22Rv1 (cell line): ENCODE measurements at regions not wholly inside any gene's neighbourhood (a gene's known extent, or its start where the extent isn't known, plus 50 kb on each side); places are given as distances from the start of the nearest gene placed in this dataset.

ENCODE experiments used
- H3K27ac ChIP-seq: fragments of 450-650 bp; 2 replicates; pipeline ENCODE4 v1.5.1; 2017
- CTCF ChIP-seq: fragments of 450-650 bp; IDR thresholded peaks from 2 replicates; pipeline ENCODE4 v1.5.1; 2017; ENCODE audit warnings: mild to moderate bottlenecking
- ZFX ChIP-seq: fragments of 450-650 bp; IDR thresholded peaks from 2 replicates; pipeline ENCODE4 v1.6.1; 2017; ENCODE audit warnings: antibody characterized with exemption, borderline replicate concordance

- H3K27ac ChIP-seq = no peak overlapping the region
- no peak for TF ChIP-seq ZFX
- TF ChIP-seq CTCF = no peak
Observed at GRCh38 chr10:36801660-36802059, 323.7 kb upstream of the ANKRD30A start.

GRCh38 chr10:36794981-36795380, 330.4 kb upstream of the ANKRD30A start:
- no peak overlapping the region for H3K27ac ChIP-seq
- TF ChIP-seq CTCF (no peak), ZFX (no peak)

- no peak overlapping the region for H3K27ac ChIP-seq
- TF ChIP-seq CTCF (no peak), ZFX (no peak)
Observed at GRCh38 chr10:36789974-36790373, 335.4 kb upstream of the ANKRD30A start.

- TF ChIP-seq ZFX (no peak), CTCF (no peak)
- no peak overlapping the region for H3K27ac ChIP-seq
Observed at GRCh38 chr10:36788152-36788551, 337.2 kb upstream of the ANKRD30A start.

- TF ChIP-seq CTCF (no peak), ZFX (no peak)
- no peak overlapping the region for H3K27ac ChIP-seq
Observed at GRCh38 chr10:36783400-36783799, 342.0 kb upstream of the ANKRD30A start.

GRCh38 chr10:36781570-36781969, 343.8 kb upstream of the ANKRD30A start:
- TF ChIP-seq CTCF (no peak), ZFX (no peak)
- H3K27ac ChIP-seq = no peak overlapping the region

- TF ChIP-seq CTCF = no peak
- TF ChIP-seq ZFX = no peak
- H3K27ac ChIP-seq = no peak overlapping the region
Observed at GRCh38 chr10:36780158-36780557, 345.2 kb upstream of the ANKRD30A start.
